Neural cell (in vitro differentiated cells): ENCODE measurements at regions not wholly inside any gene's neighbourhood (a gene's known extent, or its start where the extent isn't known, plus 50 kb on each side); places are given as distances from the start of the nearest gene placed in this dataset.
"Not testable (repeated sequence)": the region's sequence is repeated elsewhere in the genome, so short reads cannot be mapped to it uniquely, and the experiment has no call there.

Source experiments
- CTCF ChIP-seq: fragments of 450-650 bp; IDR thresholded peaks from 2 replicates; pipeline ENCODE4 v1.5.1; 2014; ENCODE audit warnings: antibody characterized with exemption, mild to moderate bottlenecking, moderate library complexity; ENCODE audit not compliant: poor library complexity, severe bottlenecking
- EP300 ChIP-seq: fragments of 450-650 bp; conservative IDR thresholded peaks from 2 replicates; pipeline ENCODE4 v1.6.1; 2014; ENCODE audit warnings: antibody characterized with exemption, mild to moderate bottlenecking, moderate library complexity; ENCODE audit not compliant: poor library complexity, severe bottlenecking
- EZH2 ChIP-seq: fragments of 200-600, 300-800 bp; shearing (Covaris generic), sonication (generic); IDR thresholded peaks from 2 replicates; pipeline ENCODE4 v1.6.1; 2014; ENCODE audit warnings: antibody characterized with exemption, low read length, borderline replicate concordance, mild to moderate bottlenecking; ENCODE audit not compliant: insufficient read depth, poor library complexity, severe bottlenecking
- POLR2AphosphoS5 ChIP-seq: IDR thresholded peaks from 2 replicates; pipeline ENCODE4 v1.6.1; 2012
- RAD21 ChIP-seq: fragments of 450-650 bp; conservative IDR thresholded peaks from 2 replicates; pipeline ENCODE4 v1.6.1; 2014; ENCODE audit warnings: antibody characterized with exemption, mild to moderate bottlenecking, moderate library complexity
- REST ChIP-seq: IDR thresholded peaks from 2 replicates; pipeline ENCODE4 v1.6.1; 2012; ENCODE audit warnings: borderline replicate concordance
- TAF1 ChIP-seq: IDR thresholded peaks from 2 replicates; pipeline ENCODE4 v1.6.1; 2012; ENCODE audit warnings: low read depth

DNA sequence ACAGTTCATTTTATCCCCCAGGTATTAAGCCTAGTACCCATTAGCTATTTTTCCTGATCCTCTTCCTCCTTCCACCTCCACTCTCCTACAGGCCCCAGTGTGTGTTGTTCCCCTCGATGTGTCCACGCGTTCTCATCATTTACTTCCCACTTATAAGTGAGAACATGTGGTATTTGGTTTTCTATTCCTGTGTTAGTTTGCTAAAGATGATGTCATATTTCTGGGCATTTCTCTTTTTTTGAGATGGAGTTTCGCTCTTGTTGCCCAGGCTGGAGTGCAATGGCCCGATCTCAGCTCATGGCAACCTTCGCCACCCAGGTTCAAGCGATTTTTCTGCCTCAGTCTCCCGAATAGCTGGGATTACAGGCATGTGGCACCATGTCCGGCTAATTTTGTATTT, 934.0 kb downstream of the TRAM1L1 start:
- TF ChIP-seq EZH2, POLR2AphosphoS5, CTCF, REST, EP300, TAF1, RAD21: not testable (repeated sequence)
